HPDE6-E6E7 (cell line): ENCODE measurements at regions not wholly inside any gene's neighbourhood (a gene's known extent, or its start where the extent isn't known, plus 50 kb on each side); places are given as distances from the start of the nearest gene placed in this dataset.

ENCODE experiments used
- DNase-seq: peaks from one replicate; pipeline ENCODE4 v3.0.0; 2011; ENCODE audit warnings: missing footprints; ENCODE audit errors: extremely low spot score

DNA sequence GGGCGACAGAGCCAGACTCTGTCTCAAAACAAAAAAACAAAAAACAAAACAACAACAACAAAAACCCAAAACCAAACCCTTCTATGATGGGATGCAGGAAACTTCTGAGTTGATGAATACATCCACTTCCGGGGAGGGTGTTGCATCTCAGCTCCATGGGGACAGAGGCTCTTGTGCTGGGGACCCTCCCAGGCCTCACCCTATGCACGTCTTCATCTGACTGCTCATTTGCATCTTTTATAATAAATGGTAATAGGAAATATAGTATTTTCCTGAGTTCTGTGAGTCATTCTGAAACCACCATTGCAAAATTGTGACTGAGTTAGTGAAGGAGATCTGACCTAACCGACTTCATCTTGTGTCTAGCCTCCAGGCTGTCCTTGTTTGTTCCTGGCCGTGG is 109.5 kb upstream of the SLC28A3 start:
- DNase-seq, result no peak

GRCh38 chr9:84456527-84456926 is 116.0 kb upstream of the SLC28A3 start:
- DNase-seq, result no peak

DNA sequence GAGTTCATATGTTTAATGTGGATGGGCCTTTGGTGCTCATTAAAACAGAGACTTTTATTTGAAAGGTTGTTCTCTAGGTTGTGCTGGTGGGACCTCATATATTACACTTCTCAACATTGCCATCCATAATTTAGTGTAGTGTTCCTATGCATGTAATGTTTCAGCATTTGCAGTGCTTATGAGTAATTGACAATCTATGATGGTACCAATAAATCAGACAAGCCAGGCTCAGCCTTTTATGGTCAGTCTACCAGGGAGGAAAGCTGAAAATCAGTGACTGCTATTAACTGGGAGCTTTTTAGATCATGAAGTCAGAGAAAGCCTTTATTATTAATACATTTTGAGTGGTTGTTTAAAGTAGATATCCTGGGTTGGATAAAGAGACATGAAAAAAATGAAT is 120.1 kb upstream of the SLC28A3 start:
- no peak for DNase-seq

- no peak for DNase-seq
Observed at GRCh38 chr9:84463272-84463671, 122.7 kb upstream of the SLC28A3 start.

- no peak for DNase-seq
Observed at GRCh38 chr9:84466580-84467285, 126.2 kb upstream of the SLC28A3 start.

DNA sequence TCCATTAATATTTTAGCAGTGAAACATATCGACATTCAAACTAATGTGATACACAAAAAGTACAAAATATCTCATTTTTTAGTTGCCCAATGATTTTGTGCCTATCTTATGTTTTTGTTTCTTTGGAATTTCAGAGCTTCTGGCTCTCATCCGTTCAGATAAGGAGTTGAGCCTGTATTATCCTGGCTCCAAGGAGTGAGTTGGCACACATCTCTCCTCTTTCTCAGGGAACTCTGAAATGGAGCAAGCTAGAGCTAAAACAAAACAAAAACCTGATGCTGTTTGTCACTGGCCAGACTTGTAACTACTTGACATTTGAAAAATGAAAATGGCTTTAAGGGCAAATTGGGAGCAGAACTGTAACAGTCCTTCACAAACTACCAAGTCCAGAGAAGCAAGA is 131.3 kb upstream of the SLC28A3 start:
- DNase-seq, result no peak

GRCh38 chr9:84478996-84479395 is 138.4 kb upstream of the SLC28A3 start:
- DNase-seq, result no peak

GRCh38 chr9:84480071-84480470 is 139.5 kb upstream of the SLC28A3 start:
- no peak for DNase-seq

- DNase-seq, result no peak
Observed at GRCh38 chr9:84481231-84481630, 140.7 kb upstream of the SLC28A3 start.

- DNase-seq, result no peak
Observed at GRCh38 chr9:84481636-84482218, 141.2 kb upstream of the SLC28A3 start.

DNA sequence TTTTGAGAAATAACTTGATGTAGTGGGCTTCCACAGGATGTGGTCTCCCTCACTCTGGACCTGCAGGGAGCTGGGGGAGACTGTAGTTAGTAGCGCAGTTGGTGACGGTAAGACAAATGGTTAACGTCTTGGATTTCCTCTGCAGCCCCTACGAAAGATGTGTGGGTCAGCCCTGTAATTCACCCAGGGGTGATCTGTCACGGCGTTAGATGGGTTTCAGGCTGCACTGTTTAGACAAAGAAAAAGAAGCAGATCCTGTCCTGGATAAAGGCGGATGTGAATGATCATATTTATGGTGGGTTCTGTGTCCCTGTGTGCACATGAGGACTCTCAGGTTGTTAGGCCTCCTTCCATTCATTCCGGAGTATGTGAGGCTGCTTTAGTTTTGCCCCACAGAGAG is 142.0 kb upstream of the SLC28A3 start:
- no peak for DNase-seq

- DNase-seq, result no peak
Observed at GRCh38 chr9:84484172-84484571, 143.6 kb upstream of the SLC28A3 start.

DNA sequence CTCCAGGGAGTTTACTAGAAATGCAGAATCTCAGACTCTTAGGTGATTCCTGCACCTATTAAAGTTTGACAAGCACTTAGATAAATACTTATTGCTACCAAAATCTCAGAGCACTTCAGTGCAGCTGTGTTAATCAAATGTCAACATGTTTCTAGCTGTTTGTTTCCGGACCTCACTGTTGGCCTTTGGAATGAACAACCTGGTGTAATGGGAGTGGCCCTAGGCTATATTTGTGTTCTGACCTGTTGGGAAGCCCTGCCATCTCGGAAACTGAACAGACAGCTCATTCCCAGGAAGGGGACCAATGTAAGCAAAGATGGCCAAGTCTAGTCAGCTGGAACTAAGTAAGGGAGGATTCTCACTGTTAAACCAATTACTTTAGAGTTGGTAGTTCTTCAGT is 145.0 kb upstream of the SLC28A3 start:
- no peak for DNase-seq

DNA sequence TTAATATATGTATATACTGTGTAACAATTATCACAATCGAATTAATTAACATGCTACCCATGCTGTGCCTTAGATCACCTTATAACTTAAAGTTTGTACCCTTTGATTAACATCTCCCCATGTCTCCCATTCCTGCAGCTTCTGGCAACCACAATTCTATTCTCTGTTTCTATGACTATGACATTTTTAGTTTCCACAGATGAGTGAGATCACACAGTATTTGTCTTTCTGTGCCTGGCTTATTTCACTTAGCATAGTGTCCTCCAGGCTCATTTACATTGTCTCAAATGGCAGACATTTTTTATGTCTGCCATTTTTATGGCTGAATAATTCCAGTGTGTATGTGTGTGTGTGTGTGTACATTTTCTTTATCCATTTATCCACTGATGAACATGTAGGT is 146.1 kb upstream of the SLC28A3 start:
- no peak for DNase-seq

GRCh38 chr9:84490206-84490841 is 149.8 kb upstream of the SLC28A3 start:
- DNase-seq, result no peak

DNA sequence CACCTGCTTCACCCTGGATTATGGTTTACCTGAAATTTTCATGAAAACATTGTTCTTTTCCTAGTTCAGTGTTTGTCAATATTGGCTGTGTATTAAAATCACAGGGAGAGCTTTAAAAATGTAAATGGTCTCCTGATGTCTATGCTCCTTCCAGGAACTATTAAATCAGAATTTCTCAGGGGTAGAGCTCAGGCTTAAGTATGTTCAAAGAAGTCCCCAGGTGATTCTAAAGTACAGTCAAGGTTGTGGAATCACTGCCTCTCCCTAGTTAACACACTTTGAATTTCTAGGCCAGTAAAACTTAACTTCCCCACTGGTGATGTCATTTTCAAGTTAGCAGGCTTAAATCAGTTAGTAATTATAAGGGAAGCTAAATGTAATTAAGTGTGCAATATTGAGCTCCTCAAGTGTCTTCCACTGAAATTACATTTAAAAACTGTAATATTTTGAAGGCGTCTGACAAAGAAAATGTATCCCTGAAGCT is 150.3 kb upstream of the SLC28A3 start:
- no peak for DNase-seq

- no peak for DNase-seq
Observed at GRCh38 chr9:84492366-84493159, 152.0 kb upstream of the SLC28A3 start.

- no peak for DNase-seq
Observed at GRCh38 chr9:84493284-84493947, 152.9 kb upstream of the SLC28A3 start.

- DNase-seq, result no peak
Observed at GRCh38 chr9:84499969-84500582, 159.5 kb upstream of the SLC28A3 start.

DNA sequence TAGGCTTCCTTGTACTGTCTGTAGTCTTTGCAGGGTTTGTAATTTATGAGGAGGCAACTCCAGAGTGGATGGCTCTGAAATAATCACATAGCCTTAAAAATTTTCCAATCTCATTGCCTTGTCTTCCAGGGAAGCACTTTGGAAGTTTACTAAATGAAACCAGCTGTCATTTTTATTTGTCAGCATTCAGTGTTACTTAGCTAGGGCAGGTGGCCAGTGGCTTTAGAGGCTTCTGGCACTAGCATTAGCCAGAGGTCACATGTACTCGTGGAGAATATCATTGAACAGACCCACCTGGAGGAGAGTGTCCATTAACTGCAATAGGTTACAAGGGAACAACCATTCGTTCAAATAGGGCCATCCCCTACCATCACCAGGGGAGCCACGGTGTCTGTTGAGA is 160.3 kb upstream of the SLC28A3 start:
- no peak for DNase-seq

GRCh38 chr9:84501587-84501986 is 161.0 kb upstream of the SLC28A3 start:
- DNase-seq, result no peak
